ENCODE measurements at regions not wholly inside any gene's neighbourhood (a gene's known extent, or its start where the extent isn't known, plus 50 kb on each side); places are given as distances from the start of the nearest gene placed in this dataset.

DNA sequence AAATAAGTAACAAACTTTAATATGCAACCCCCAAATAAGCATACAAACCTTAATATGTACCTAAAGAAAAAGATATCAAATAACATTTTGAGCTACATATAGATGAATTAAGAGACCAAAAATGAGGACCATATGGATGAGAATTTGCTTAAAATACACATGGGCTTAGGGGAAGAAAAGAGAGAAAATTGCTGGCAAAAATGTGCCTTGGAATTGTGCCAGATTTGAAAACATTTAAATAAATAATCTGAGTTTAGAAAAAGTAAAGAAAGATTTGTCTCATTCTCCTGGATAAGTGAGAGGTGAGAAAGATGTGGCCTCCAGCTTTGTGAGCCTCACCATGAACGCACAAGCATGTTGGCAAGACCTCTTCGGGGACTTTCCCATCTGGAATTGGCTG, 372.6 kb downstream of the SOX11 start:
- TF ChIP-seq POLR2AphosphoS5 (IDR thresholded peaks at IDR 0.05; ENCODE audit: low read depth, low read length) (no peak), RAD21 (IDR thresholded peaks at IDR 0.05 in 1 of 2, conservative IDR thresholded peaks at IDR 0.05 in 1 of 2; ENCODE audit: low read depth in 2 of 2, low read length in 2 of 2) (no peak), ZNF274 (IDR thresholded peaks at IDR 0.05; ENCODE audit: borderline replicate concordance, extremely low read depth, low read length) (no peak), YY1 (IDR thresholded peaks at IDR 0.05; ENCODE audit: low read depth, low read length) (no peak), POLR2A (IDR thresholded peaks at IDR 0.05; ENCODE audit: control extremely low read depth in 1 of 2, low read depth in 2 of 2, low read length in 2 of 2) (no peak), EZH2 (IDR thresholded peaks at IDR 0.05; ENCODE audit: low read depth, low read length, severe bottlenecking) (no peak)
- TF ChIP-seq, protein P1, sequence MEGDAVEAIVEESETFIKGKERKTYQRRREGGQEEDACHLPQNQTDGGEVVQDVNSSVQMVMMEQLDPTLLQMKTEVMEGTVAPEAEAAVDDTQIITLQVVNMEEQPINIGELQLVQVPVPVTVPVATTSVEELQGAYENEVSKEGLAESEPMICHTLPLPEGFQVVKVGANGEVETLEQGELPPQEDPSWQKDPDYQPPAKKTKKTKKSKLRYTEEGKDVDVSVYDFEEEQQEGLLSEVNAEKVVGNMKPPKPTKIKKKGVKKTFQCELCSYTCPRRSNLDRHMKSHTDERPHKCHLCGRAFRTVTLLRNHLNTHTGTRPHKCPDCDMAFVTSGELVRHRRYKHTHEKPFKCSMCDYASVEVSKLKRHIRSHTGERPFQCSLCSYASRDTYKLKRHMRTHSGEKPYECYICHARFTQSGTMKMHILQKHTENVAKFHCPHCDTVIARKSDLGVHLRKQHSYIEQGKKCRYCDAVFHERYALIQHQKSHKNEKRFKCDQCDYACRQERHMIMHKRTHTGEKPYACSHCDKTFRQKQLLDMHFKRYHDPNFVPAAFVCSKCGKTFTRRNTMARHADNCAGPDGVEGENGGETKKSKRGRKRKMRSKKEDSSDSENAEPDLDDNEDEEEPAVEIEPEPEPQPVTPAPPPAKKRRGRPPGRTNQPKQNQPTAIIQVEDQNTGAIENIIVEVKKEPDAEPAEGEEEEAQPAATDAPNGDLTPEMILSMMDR (IDR thresholded peaks at IDR 0.05; ENCODE audit: control extremely low read depth in 1 of 3, insufficient read depth in 1 of 3, low read depth in 1 of 3, low read length in 3 of 3): no peak
- TF ChIP-seq, protein P2, sequence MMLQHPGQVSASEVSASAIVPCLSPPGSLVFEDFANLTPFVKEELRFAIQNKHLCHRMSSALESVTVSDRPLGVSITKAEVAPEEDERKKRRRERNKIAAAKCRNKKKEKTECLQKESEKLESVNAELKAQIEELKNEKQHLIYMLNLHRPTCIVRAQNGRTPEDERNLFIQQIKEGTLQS (IDR thresholded peaks at IDR 0.05; ENCODE audit: insufficient read depth, low read depth, low read length): no peak

Data from H1 (cell line).